ENCODE measurements at regions not wholly inside any gene's neighbourhood (a gene's known extent, or its start where the extent isn't known, plus 50 kb on each side); places are given as distances from the start of the nearest gene placed in this dataset.

- TF ChIP-seq POLR2A (IDR thresholded peaks at IDR 0.05) (no peak), POLR2AphosphoS5 (IDR thresholded peaks at IDR 0.05) (no peak)
- TF ChIP-seq, protein P1, sequence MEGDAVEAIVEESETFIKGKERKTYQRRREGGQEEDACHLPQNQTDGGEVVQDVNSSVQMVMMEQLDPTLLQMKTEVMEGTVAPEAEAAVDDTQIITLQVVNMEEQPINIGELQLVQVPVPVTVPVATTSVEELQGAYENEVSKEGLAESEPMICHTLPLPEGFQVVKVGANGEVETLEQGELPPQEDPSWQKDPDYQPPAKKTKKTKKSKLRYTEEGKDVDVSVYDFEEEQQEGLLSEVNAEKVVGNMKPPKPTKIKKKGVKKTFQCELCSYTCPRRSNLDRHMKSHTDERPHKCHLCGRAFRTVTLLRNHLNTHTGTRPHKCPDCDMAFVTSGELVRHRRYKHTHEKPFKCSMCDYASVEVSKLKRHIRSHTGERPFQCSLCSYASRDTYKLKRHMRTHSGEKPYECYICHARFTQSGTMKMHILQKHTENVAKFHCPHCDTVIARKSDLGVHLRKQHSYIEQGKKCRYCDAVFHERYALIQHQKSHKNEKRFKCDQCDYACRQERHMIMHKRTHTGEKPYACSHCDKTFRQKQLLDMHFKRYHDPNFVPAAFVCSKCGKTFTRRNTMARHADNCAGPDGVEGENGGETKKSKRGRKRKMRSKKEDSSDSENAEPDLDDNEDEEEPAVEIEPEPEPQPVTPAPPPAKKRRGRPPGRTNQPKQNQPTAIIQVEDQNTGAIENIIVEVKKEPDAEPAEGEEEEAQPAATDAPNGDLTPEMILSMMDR (IDR thresholded peaks at IDR 0.05 in 8 of 11, conservative IDR thresholded peaks at IDR 0.05 in 3 of 11), result no peak
- DNase-seq, result no peak
- Histone ChIP-seq H3K4me3 (no peak overlapping the region), H3K36me3 (no peaks in the 10 kb centered on the region), H3K4me1 (no peaks in the 10 kb centered on the region), H3K9me3 (no peaks in the 10 kb centered on the region), H3K27ac (no peak overlapping the region), H3K27me3 (replicated peaks in 1 of 7) (no peaks in the 10 kb centered on the region)
- intact Hi-C loops (cut with DNase I; ENCODE audit: low total_unique reads), result no loop called here
- 41 to 69% (median 53%) methylated on average over 1 of the region's 1 CpG for WGBS, 5 donors
Measured at GRCh38 chr5:36360307-36360706, 58.6 kb upstream of the RANBP3L start.

DNA sequence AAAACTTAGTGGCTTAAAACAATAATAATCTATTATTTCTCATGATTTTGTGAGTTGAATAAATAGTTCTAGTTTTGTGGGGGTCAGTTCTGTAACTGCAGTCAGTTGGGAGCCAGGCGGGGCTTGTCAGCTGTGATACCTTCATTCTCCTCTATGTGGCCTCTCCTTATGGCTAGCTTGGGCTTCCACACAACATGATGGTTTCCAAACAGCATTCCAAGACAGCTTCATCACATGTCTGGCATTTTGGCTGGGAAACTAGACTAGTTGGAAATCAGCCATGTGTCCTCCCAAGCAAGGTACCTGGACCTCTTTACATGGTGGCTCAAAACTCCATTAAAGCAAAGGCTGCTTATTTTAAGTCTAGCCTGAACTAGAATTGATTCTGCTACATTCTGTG lies 61.4 kb upstream of the RANBP3L start:
- 91 to 98% (median 96%) methylated on average over 1 of the region's 1 CpG for WGBS, 5 donors
- Histone ChIP-seq H3K27ac (no peak overlapping the region), H3K4me1 (no peaks in the 10 kb centered on the region), H3K4me3 (no peak overlapping the region), H3K36me3 (no peaks in the 10 kb centered on the region), H3K27me3 (replicated peaks in 1 of 7) (no peaks in the 10 kb centered on the region), H3K9me3 (no peaks in the 10 kb centered on the region)
- DNase-seq, result no peak
- intact Hi-C loops (cut with DNase I; ENCODE audit: low total_unique reads), result no loop called here
- TF ChIP-seq POLR2AphosphoS5 (IDR thresholded peaks at IDR 0.05) (no peak), POLR2A (IDR thresholded peaks at IDR 0.05) (no peak)
- TF ChIP-seq, protein P1 (IDR thresholded peaks at IDR 0.05 in 8 of 11, conservative IDR thresholded peaks at IDR 0.05 in 3 of 11), result no peak

DNA sequence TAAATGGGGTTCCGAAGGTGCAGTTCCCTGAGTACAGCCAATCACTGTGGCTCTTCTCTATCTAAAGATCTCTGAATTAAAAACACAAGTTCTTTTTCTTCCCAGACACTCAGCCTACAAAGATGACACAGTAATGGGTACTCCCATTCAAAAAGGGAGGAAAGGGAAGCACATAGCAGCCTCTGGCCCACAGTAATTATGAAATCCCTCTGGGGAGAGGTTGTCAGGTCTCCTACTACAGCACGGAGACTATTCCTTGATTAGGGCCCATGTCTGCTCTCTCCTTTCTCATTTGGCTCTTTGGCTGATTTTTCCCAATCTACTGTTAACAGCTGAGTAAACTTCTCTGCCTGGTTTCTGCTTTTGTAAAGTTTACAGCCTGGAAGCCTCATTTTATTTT lies 62.0 kb upstream of the RANBP3L start:
- no peaks in the 10 kb centered on the region for H3K36me3 ChIP-seq
- H3K4me3 ChIP-seq, result no peak overlapping the region
- H3K9me3 ChIP-seq, result no peaks in the 10 kb centered on the region
- H3K27me3 ChIP-seq (replicated peaks in 1 of 7), result no peaks in the 10 kb centered on the region
- TF ChIP-seq POLR2A (IDR thresholded peaks at IDR 0.05) (no peak), POLR2AphosphoS5 (IDR thresholded peaks at IDR 0.05) (no peak)
- TF ChIP-seq, protein P1 (IDR thresholded peaks at IDR 0.05 in 8 of 11, conservative IDR thresholded peaks at IDR 0.05 in 3 of 11), result no peak
- DNase-seq, result no peak
- no peak overlapping the region for H3K27ac ChIP-seq
- intact Hi-C loops (cut with DNase I; ENCODE audit: low total_unique reads), result no loop called here
- H3K4me1 ChIP-seq, result no peaks in the 10 kb centered on the region
- WGBS, 5 donors, result 88 to 96% (median 89%) methylated on average over 2 of the region's 2 CpGs

- H3K36me3 ChIP-seq, result no peaks in the 10 kb centered on the region
- no peak overlapping the region for H3K4me3 ChIP-seq
- no peak for DNase-seq
- H3K9me3 ChIP-seq, result no peaks in the 10 kb centered on the region
- WGBS, 5 donors, result 56 to 81% (median 73%) methylated on average over 4 of the region's 4 CpGs
- H3K4me1 ChIP-seq, result no peaks in the 10 kb centered on the region
- TF ChIP-seq POLR2AphosphoS5 (IDR thresholded peaks at IDR 0.05) (no peak), POLR2A (IDR thresholded peaks at IDR 0.05) (no peak)
- TF ChIP-seq, protein P1 (IDR thresholded peaks at IDR 0.05 in 8 of 11, conservative IDR thresholded peaks at IDR 0.05 in 3 of 11), result no peak
- intact Hi-C loops (cut with DNase I; ENCODE audit: low total_unique reads), result no loop called here
- H3K27ac ChIP-seq, result no peak overlapping the region
- no peaks in the 10 kb centered on the region for H3K27me3 ChIP-seq (replicated peaks in 1 of 7)
Measured at GRCh38 chr5:36364473-36364872, 62.8 kb upstream of the RANBP3L start.

Measured in spleen (tissue), 11 donors.